ENCODE measurements at regions not wholly inside any gene's neighbourhood (a gene's known extent, or its start where the extent isn't known, plus 50 kb on each side); places are given as distances from the start of the nearest gene placed in this dataset.

DNA sequence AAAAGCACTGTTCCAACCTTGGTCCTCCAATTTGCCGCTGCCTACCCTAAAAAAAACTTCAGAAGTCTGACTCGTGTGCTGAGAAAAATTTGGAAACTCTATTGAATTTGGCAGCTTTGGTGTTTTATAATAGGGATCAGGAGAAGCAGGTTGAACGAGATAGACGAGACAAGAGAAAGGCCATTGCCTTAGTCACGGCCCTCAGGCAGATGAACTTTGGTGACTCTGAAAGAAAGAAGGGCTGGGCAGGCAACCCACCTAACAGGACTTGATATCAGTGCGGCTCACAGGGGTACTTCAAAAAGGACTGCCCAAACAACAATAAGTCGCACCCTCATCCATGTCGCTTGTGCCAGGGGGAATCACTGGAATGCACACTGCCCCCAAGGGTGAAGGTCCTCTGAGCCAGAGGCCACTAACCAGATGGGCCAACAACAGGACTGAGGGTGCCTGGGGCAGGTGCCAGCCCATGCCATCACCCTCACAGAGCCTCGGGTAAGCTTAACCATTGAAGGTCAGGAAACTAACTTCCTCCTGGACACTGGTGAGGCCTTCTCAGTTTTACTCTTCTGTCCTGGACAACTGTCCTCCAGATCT is 102.5 kb upstream of the SSTR1 start:
- Mint-ChIP-seq H3K27ac (no peak overlapping the region), H3K9me3 (peaks cover 42% of the 10 kb centered on the region), H3K36me3 (peaks cover 23% of the 10 kb centered on the region), H3K4me3 (no peak overlapping the region), H3K4me1 (no peaks in the 10 kb centered on the region), H3K27me3 (ENCODE audit: low read depth) (peaks cover 6% of the 10 kb centered on the region; the same call in 1 of the 2 replicates)
- CTCF ChIA-PET = no interaction called here
- POLR2A ChIA-PET = no interaction called here
- ATAC-seq = no peak
- TF ChIP-seq SMAD4 (CRISPR knock-in tag; IDR thresholded peaks at IDR 0.05) (no peak), PRRX2 (CRISPR knock-in tag; IDR thresholded peaks at IDR 0.05) (no peak), NR1H2 (CRISPR knock-in tag; IDR thresholded peaks at IDR 0.05) (no peak), ZBTB21 (CRISPR knock-in tag; IDR thresholded peaks at IDR 0.05; ENCODE audit: borderline replicate concordance) (no peak), MYBL2 (CRISPR knock-in tag; IDR thresholded peaks at IDR 0.05) (no peak), CREM (CRISPR knock-in tag; IDR thresholded peaks at IDR 0.05) (no peak)
- TF ChIP-seq, protein P1, sequence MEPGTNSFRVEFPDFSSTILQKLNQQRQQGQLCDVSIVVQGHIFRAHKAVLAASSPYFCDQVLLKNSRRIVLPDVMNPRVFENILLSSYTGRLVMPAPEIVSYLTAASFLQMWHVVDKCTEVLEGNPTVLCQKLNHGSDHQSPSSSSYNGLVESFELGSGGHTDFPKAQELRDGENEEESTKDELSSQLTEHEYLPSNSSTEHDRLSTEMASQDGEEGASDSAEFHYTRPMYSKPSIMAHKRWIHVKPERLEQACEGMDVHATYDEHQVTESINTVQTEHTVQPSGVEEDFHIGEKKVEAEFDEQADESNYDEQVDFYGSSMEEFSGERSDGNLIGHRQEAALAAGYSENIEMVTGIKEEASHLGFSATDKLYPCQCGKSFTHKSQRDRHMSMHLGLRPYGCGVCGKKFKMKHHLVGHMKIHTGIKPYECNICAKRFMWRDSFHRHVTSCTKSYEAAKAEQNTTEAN (CRISPR knock-in tag; IDR thresholded peaks at IDR 0.05) = no peak
- no peak for DNase-seq (ENCODE audit: low spot score)

DNA sequence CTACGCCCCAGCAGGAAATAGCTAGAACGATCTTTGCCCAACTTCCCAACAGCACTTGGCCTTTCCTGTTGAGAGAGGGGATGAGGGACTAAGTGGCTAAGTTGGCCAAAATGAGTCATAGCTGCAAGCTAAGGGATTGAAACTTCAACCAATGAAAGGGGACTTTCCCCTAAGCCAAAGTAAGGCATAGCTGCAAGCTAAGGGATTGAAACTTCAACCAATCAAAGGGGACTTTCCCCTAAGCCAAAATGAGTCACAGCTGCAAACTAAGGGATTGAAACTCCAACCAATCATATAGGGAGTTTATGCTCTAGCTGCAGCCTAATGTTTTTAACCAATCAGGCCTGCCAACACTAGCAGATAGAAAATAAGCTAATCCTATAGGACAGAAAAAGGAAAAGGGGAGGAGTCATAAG is 100.5 kb upstream of the SSTR1 start:
- ATAC-seq (no peak), DNase-seq (ENCODE audit: low spot score) (no peak)
- ChIA-PET POLR2A (no interaction called here), CTCF (interaction anchor here (0.6 kb wide), 1 partner anchor 57 kb away, joined by 3 read pairs; no protein-coding TSS in a partner anchor)
- H3K4me3 Mint-ChIP-seq = no peak overlapping the region
- H3K4me1 Mint-ChIP-seq = no peaks in the 10 kb centered on the region
- peaks cover 14% of the 10 kb centered on the region for H3K36me3 Mint-ChIP-seq
- H3K9me3 Mint-ChIP-seq = peaks cover 31% of the 10 kb centered on the region
- no peak overlapping the region for H3K27ac Mint-ChIP-seq
- TF ChIP-seq, protein P2, sequence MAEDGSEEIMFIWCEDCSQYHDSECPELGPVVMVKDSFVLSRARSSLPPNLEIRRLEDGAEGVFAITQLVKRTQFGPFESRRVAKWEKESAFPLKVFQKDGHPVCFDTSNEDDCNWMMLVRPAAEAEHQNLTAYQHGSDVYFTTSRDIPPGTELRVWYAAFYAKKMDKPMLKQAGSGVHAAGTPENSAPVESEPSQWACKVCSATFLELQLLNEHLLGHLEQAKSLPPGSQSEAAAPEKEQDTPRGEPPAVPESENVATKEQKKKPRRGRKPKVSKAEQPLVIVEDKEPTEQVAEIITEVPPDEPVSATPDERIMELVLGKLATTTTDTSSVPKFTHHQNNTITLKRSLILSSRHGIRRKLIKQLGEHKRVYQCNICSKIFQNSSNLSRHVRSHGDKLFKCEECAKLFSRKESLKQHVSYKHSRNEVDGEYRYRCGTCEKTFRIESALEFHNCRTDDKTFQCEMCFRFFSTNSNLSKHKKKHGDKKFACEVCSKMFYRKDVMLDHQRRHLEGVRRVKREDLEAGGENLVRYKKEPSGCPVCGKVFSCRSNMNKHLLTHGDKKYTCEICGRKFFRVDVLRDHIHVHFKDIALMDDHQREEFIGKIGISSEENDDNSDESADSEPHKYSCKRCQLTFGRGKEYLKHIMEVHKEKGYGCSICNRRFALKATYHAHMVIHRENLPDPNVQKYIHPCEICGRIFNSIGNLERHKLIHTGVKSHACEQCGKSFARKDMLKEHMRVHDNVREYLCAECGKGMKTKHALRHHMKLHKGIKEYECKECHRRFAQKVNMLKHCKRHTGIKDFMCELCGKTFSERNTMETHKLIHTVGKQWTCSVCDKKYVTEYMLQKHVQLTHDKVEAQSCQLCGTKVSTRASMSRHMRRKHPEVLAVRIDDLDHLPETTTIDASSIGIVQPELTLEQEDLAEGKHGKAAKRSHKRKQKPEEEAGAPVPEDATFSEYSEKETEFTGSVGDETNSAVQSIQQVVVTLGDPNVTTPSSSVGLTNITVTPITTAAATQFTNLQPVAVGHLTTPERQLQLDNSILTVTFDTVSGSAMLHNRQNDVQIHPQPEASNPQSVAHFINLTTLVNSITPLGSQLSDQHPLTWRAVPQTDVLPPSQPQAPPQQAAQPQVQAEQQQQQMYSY (CRISPR knock-in tag; IDR thresholded peaks at IDR 0.05) = no peak
- TF ChIP-seq NR2C2 (CRISPR knock-in tag; IDR thresholded peaks at IDR 0.05) (no peak), CBFB (CRISPR knock-in tag; IDR thresholded peaks at IDR 0.05; ENCODE audit: low read depth) (no peak), FOXP1 (CRISPR knock-in tag; IDR thresholded peaks at IDR 0.05; ENCODE audit: borderline replicate concordance) (no peak), TEAD1 (CRISPR knock-in tag; IDR thresholded peaks at IDR 0.05) (no peak), MXD4 (CRISPR knock-in tag; IDR thresholded peaks at IDR 0.05; ENCODE audit: borderline replicate concordance) (no peak), JAZF1 (CRISPR knock-in tag; IDR thresholded peaks at IDR 0.05) (no peak), MYBL2 (CRISPR knock-in tag; IDR thresholded peaks at IDR 0.05) (no peak), GABPB1 (CRISPR knock-in tag; IDR thresholded peaks at IDR 0.05) (no peak)
- TF ChIP-seq, protein P3, sequence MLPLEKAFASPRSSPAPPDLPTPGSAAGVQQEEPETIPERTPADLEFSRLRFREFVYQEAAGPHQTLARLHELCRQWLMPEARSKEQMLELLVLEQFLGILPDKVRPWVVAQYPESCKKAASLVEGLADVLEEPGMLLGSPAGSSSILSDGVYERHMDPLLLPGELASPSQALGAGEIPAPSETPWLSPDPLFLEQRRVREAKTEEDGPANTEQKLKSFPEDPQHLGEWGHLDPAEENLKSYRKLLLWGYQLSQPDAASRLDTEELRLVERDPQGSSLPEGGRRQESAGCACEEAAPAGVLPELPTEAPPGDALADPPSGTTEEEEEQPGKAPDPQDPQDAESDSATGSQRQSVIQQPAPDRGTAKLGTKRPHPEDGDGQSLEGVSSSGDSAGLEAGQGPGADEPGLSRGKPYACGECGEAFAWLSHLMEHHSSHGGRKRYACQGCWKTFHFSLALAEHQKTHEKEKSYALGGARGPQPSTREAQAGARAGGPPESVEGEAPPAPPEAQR (CRISPR knock-in tag; IDR thresholded peaks at IDR 0.05) = no peak
- TF ChIP-seq, protein P4, sequence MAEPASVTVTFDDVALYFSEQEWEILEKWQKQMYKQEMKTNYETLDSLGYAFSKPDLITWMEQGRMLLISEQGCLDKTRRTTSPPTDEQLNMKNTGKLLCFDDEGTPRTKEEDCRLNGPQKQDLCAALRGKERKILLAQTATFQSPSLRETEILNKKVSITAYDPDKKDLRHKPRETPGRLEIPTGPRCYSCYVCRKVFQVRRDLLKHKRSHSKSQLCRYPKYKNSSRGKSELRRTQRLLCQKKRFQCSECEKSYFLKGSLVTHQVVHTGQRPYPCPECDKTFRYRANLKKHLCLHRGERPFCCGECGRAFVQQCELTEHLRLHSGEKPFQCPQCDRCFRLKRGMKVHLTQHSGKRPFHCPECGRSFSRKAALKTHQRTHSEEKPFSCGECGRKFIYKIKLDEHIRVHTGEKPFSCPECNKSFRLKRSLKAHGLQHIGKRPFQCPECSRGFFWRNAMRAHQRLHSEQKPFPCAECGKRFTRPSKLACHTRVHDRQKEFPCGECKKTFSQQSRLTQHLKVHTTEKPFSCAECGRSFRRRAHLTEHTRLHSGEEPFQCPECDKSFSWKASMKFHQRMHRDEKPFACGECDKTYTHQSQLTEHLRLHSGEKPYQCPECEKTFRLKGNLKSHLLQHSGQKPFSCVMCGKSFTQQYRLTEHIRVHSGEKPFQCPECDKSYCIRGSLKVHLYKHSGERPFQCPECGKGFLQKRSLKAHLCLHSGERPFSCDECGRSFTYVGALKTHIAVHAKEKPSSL (CRISPR knock-in tag; conservative IDR thresholded peaks at IDR 0.05) = no peak
- TF ChIP-seq, protein P5, sequence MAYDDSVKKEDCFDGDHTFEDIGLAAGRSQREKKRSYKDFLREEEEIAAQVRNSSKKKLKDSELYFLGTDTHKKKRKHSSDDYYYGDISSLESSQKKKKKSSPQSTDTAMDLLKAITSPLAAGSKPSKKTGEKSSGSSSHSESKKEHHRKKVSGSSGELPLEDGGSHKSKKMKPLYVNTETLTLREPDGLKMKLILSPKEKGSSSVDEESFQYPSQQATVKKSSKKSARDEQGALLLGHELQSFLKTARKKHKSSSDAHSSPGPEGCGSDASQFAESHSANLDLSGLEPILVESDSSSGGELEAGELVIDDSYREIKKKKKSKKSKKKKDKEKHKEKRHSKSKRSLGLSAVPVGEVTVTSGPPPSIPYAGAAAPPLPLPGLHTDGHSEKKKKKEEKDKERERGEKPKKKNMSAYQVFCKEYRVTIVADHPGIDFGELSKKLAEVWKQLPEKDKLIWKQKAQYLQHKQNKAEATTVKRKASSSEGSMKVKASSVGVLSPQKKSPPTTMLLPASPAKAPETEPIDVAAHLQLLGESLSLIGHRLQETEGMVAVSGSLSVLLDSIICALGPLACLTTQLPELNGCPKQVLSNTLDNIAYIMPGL (CRISPR knock-in tag; IDR thresholded peaks at IDR 0.05) = no peak
- TF ChIP-seq, protein P6, sequence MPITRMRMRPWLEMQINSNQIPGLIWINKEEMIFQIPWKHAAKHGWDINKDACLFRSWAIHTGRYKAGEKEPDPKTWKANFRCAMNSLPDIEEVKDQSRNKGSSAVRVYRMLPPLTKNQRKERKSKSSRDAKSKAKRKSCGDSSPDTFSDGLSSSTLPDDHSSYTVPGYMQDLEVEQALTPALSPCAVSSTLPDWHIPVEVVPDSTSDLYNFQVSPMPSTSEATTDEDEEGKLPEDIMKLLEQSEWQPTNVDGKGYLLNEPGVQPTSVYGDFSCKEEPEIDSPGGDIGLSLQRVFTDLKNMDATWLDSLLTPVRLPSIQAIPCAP (CRISPR knock-in tag; IDR thresholded peaks at IDR 0.05) = no peak
- TF ChIP-seq, protein P7, sequence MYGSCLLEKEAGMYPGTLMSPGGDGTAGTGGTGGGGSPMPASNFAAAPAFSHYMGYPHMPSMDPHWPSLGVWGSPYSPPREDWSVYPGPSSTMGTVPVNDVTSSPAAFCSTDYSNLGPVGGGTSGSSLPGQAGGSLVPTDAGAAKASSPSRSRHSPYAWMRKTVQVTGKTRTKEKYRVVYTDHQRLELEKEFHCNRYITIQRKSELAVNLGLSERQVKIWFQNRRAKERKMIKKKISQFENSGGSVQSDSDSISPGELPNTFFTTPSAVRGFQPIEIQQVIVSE (CRISPR knock-in tag; IDR thresholded peaks at IDR 0.05; ENCODE audit: borderline replicate concordance) = no peak
- H3K27me3 Mint-ChIP-seq (ENCODE audit: low read depth) = peaks cover 9% of the 10 kb centered on the region; the same call in 1 of the 2 replicates

Data from WTC11 (cell line).